Endothelial cell of umbilical vein (primary cell): ENCODE measurements at regions not wholly inside any gene's neighbourhood (a gene's known extent, or its start where the extent isn't known, plus 50 kb on each side); places are given as distances from the start of the nearest gene placed in this dataset.

ENCODE experiments used
- BruUV-seq: library from RNA; stranded (reverse); fragments of 400-500 nt; replicated peaks from 2 replicates; lab custom pipeline; 2021; lab: Mats Ljungman, UMichigan
- CTCF ChIA-PET: fragments of 300-600, 350-600 bp; sonication (Branson Sonifier 250); formaldehyde crosslinking; loops from one replicate; lab custom pipeline; 2021; ENCODE audit warnings: antibody characterized with exemption, inconsistent platforms; lab: Charles Lee
- POLR2A ChIA-PET: fragments of 300-600, 350-600 bp; sonication (Branson Sonifier 250); formaldehyde crosslinking; loops from one replicate; lab custom pipeline; 2021; ENCODE audit warnings: antibody characterized with exemption, inconsistent platforms; lab: Charles Lee
- DNase-seq: peaks from one replicate; pipeline ENCODE4 v3.0.0-alpha.2; 2011; ENCODE audit warnings: low read depth, low spot score
- FAIRE-seq: peaks from 2 replicates; lab custom pipeline; 2011; peaks lifted over from hg19 to GRCh38; lab: Jason Lieb, UNC
- H2AFZ ChIP-seq: 2 replicates; pipeline ENCODE4 v1.6.0; 2012; ENCODE audit warnings: low read depth, low read length, control low read depth, inconsistent platforms
- H3K27ac ChIP-seq: 2 replicates; pipeline ENCODE4 v1.5.1; 2011; ENCODE audit warnings: low read depth, mild to moderate bottlenecking, control low read depth, low read length, moderate library complexity; ENCODE audit not compliant: insufficient read depth
- H3K27me3 ChIP-seq, 2 experiments: 2 replicates each; pipeline versions ENCODE4 v1.6.0 to v1.6.1; 2011; ENCODE audit warnings: low read length in 2 of 2, mixed read lengths in 1 of 2; ENCODE audit not compliant: control insufficient read depth in 2 of 2, insufficient read depth in 2 of 2
- H3K36me3 ChIP-seq, 2 experiments: 2 replicates in 1 of 2; 3 replicates in 1 of 2; pipeline ENCODE4 v1.5.1; 2011; ENCODE audit warnings: low read length in 2 of 2, mild to moderate bottlenecking in 1 of 2, moderate library complexity in 1 of 2; ENCODE audit not compliant: control insufficient read depth in 2 of 2, insufficient read depth in 2 of 2; ENCODE audit errors: extremely low read depth in 1 of 2
- H3K4me1 ChIP-seq: 3 replicates; pipeline ENCODE4 v1.5.1; 2011; ENCODE audit warnings: mild to moderate bottlenecking, low read length; ENCODE audit not compliant: control insufficient read depth, insufficient read depth; ENCODE audit errors: extremely low read depth
- H3K4me2 ChIP-seq: 2 replicates; pipeline ENCODE4 v1.6.1; 2011; ENCODE audit warnings: low read length, control low read depth, mixed read lengths; ENCODE audit not compliant: insufficient read depth
- H3K4me3 ChIP-seq, 3 experiments: fragments of 200-600 bp in 1 of 3; sonication (generic), shearing (Covaris generic) in 1 of 3; replicated peaks in 1 of 3; 2 replicates each; pipeline ENCODE4 v1.5.1; 2011 to 2016; ENCODE audit warnings: control low read depth in 3 of 3, low read length in 3 of 3, mild to moderate bottlenecking in 2 of 3, inconsistent platforms in 1 of 3, low read depth in 1 of 3, moderate library complexity in 1 of 3; ENCODE audit not compliant: insufficient read depth in 1 of 3
- H3K79me2 ChIP-seq: 2 replicates; pipeline ENCODE4 v1.6.0; 2012; ENCODE audit warnings: low read length, inconsistent platforms; ENCODE audit not compliant: control insufficient read depth, insufficient read depth
- H3K9ac ChIP-seq: replicated peaks from 2 replicates; pipeline ENCODE3; 2011; ENCODE audit warnings: low read length, control low read depth; ENCODE audit not compliant: insufficient read depth; ENCODE audit errors: extremely low read depth
- H3K9me1 ChIP-seq: replicated peaks from 3 replicates; pipeline ENCODE4 v1.6.0; 2011; ENCODE audit warnings: mild to moderate bottlenecking, low read length; ENCODE audit not compliant: control insufficient read depth, insufficient read depth; ENCODE audit errors: extremely low read depth
- H3K9me3 ChIP-seq: replicated peaks from 2 replicates; pipeline ENCODE4 v1.5.1; 2012; ENCODE audit warnings: low read length, inconsistent platforms; ENCODE audit not compliant: control insufficient read depth, insufficient read depth
- H4K20me1 ChIP-seq: replicated peaks from 2 replicates; pipeline ENCODE3; 2011; ENCODE audit warnings: mild to moderate bottlenecking, low read length; ENCODE audit not compliant: control insufficient read depth, insufficient read depth; ENCODE audit errors: extremely low read depth
- CTCF ChIP-seq, 2 donors: IDR thresholded peaks; 1 replicate in 1 of 2; 2 replicates in 1 of 2; pipeline ENCODE4 v1.5.1; 2011; ENCODE audit warnings: low read length in 2 of 2, mild to moderate bottlenecking in 2 of 2, moderate library complexity in 2 of 2, control low read depth in 1 of 2, inconsistent platforms in 1 of 2, low read depth in 1 of 2; ENCODE audit not compliant: insufficient read depth in 1 of 2; ENCODE audit errors: extremely low read depth in 1 of 2
- EZH2 ChIP-seq: IDR thresholded peaks from 2 replicates; pipeline ENCODE4 v1.6.1; 2012; ENCODE audit warnings: borderline replicate concordance, low read depth, mild to moderate bottlenecking, moderate library complexity, low read length, inconsistent platforms; ENCODE audit not compliant: severe bottlenecking
- FOS ChIP-seq: IDR thresholded peaks from 2 replicates; pipeline ENCODE4 v1.6.1; 2011; ENCODE audit warnings: mild to moderate bottlenecking, low read length, moderate library complexity, borderline replicate concordance; ENCODE audit not compliant: insufficient read depth
- GATA2 ChIP-seq: IDR thresholded peaks from 2 replicates; pipeline ENCODE4 v1.7.0; 2011; ENCODE audit warnings: low read depth, mild to moderate bottlenecking, moderate library complexity, mixed read lengths, low read length; ENCODE audit not compliant: insufficient read length, insufficient read depth
- JUN ChIP-seq: IDR thresholded peaks from 2 replicates; pipeline ENCODE4 v1.6.1; 2011; ENCODE audit warnings: borderline replicate concordance, low read depth; ENCODE audit not compliant: insufficient read length, insufficient read depth
- MAX ChIP-seq: IDR thresholded peaks from 2 replicates; pipeline ENCODE4 v1.6.1; 2011; ENCODE audit not compliant: insufficient read depth, insufficient read length
- MYC ChIP-seq: IDR thresholded peaks from one replicate; pipeline ENCODE4 v1.6.1; 2011; ENCODE audit warnings: mild to moderate bottlenecking, low read depth, low read length
- POLR2A ChIP-seq: IDR thresholded peaks from 2 replicates; pipeline ENCODE4 v1.6.1; 2012; ENCODE audit warnings: low read depth, mild to moderate bottlenecking, control low read depth, low read length
- POLR2AphosphoS5 ChIP-seq: IDR thresholded peaks from 2 replicates; pipeline ENCODE4 v1.6.1; 2012; ENCODE audit warnings: low read depth, mild to moderate bottlenecking, control low read depth, low read length, moderate library complexity; ENCODE audit not compliant: insufficient read depth
- dilution Hi-C: fragments of 300-500 bp; cut with MboI; formaldehyde crosslinking; loops from one replicate; pipeline ENCODE4 v1.15.0; 2019; ENCODE audit warnings: low sequenced_read_pairs; ENCODE audit not compliant: extremely low pct_ligation_motif_present
- intact Hi-C: fragments of 100-400 bp; cut with micrococcal nuclease; formaldehyde crosslinking; loops from one replicate; pipeline ENCODE4 v1.10.0; 2022

- TF ChIP-seq FOS (no peak), EZH2 (no peak), MYC (no peak), POLR2AphosphoS5 (no peak), CTCF (IDR thresholded peaks at IDR 0.05; ENCODE audit: extremely low read depth in 1 of 2, insufficient read depth in 1 of 2, low read depth in 1 of 2, low read length in 2 of 2) (no peak), MAX (no peak), JUN (no peak), POLR2A (no peak), GATA2 (no peak)
- no TSS peak for BruUV-seq
- intact Hi-C loops (no loop called here), dilution Hi-C loops (no loop called here)
- no peak overlapping the region for H3K27ac ChIP-seq
- H2AFZ ChIP-seq = no peak overlapping the region
- ChIA-PET CTCF (interaction anchor here (0.7 kb wide), 1 partner anchor 1233 kb away, joined by 3 read pairs; no protein-coding TSS in a partner anchor), POLR2A (no interaction called here)
- no peaks in the 10 kb centered on the region for H3K36me3 ChIP-seq
- H3K9ac ChIP-seq = no peak overlapping the region
- DNase-seq = no peak
- peaks cover 2% of the 10 kb centered on the region for H3K9me3 ChIP-seq
- no peaks in the 10 kb centered on the region for H3K79me2 ChIP-seq
- no peak for FAIRE-seq
- H4K20me1 ChIP-seq = no peaks in the 10 kb centered on the region
- H3K4me3 ChIP-seq = no peak overlapping the region
- H3K27me3 ChIP-seq = no peaks in the 10 kb centered on the region
- no peaks in the 10 kb centered on the region for H3K9me1 ChIP-seq
- no peaks in the 10 kb centered on the region for H3K4me1 ChIP-seq
- no peak overlapping the region for H3K4me2 ChIP-seq
These were observed 1548.1 kb upstream of the LRRTM1 start for GRCh38 chr2:81852651-81853050.
